ENCODE measurements at regions not wholly inside any gene's neighbourhood (a gene's known extent, or its start where the extent isn't known, plus 50 kb on each side); places are given as distances from the start of the nearest gene placed in this dataset.

DNA sequence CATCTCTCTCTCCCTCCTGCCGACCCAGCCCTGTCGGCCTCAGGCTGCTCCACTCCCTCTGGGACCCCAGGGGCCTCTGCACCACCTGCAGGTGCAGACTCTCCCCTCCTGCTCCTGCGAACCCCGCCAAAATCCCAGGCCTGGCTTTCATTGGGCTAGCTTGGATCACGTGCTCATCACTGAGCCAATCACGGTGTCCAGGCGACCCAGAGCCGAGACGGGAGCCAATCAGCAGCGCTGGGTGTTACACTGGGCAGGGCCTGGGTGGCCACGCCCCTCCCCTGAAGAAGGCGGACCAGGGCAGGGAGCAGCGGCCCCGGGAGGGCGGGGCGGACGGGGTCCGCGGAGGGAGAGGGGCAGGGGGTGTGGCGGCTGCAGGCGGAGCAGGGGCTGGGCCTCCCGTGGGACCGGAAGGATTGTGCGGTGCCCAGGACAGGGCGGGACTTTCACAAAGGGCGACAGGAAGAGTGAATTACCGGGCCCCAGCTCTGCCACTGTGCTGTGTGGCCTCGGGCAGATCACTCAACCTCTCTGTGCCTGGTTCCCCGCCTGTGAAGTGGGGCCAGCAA, 66.6 kb upstream of the FBRSL1 start:
- TF ChIP-seq ZNF70 (CRISPR knock-in tag; IDR thresholded peaks at IDR 0.05) (no peak), ZNF8 (CRISPR knock-in tag; IDR thresholded peaks at IDR 0.05) (no peak), ZNF565 (CRISPR knock-in tag; conservative IDR thresholded peaks at IDR 0.05; ENCODE audit: low read depth) (no peak)

Measured in SK-N-SH treated with all-trans-retinoic acid at 6 μM for 48 hours (cell line).